Anterior cingulate cortex (tissue), 58 donors: ENCODE measurements at regions not wholly inside any gene's neighbourhood (a gene's known extent, or its start where the extent isn't known, plus 50 kb on each side); places are given as distances from the start of the nearest gene placed in this dataset.

Experiments
- DNase-seq, 58 donors: peaks; one replicate each; lab custom pipeline; 2025; lab: John Stamatoyannopoulos, UW

- DNase-seq, result peak in 2 of 58 donors; percentile 14 to 32
These were observed 153.2 kb downstream of the KLF6 start for GRCh38 chr10:3631701-3632330.

- no peak for DNase-seq
These were observed 153.7 kb downstream of the KLF6 start for GRCh38 chr10:3631291-3631690.

GRCh38 chr10:3625959-3626751 lies 158.9 kb downstream of the KLF6 start:
- no peak for DNase-seq

- no peak for DNase-seq
These were observed 160.6 kb downstream of the KLF6 start for GRCh38 chr10:3624367-3624766.

- DNase-seq, result no peak
These were observed 161.3 kb downstream of the KLF6 start for GRCh38 chr10:3623746-3624145.

GRCh38 chr10:3622845-3623621 lies 162.0 kb downstream of the KLF6 start:
- DNase-seq, result no peak

GRCh38 chr10:3622427-3622826 lies 162.6 kb downstream of the KLF6 start:
- DNase-seq, result no peak

GRCh38 chr10:3620818-3621217 lies 164.2 kb downstream of the KLF6 start:
- no peak for DNase-seq

GRCh38 chr10:3619241-3619640 lies 165.8 kb downstream of the KLF6 start:
- DNase-seq, result no peak

GRCh38 chr10:3616880-3617279 lies 168.1 kb downstream of the KLF6 start:
- DNase-seq, result no peak

- DNase-seq, result no peak
These were observed 171.7 kb downstream of the KLF6 start for GRCh38 chr10:3613318-3613717.

- no peak for DNase-seq
These were observed 172.6 kb downstream of the KLF6 start for GRCh38 chr10:3612183-3613001.

GRCh38 chr10:3606309-3606708 lies 178.7 kb downstream of the KLF6 start:
- no peak for DNase-seq

- DNase-seq, result no peak
These were observed 179.1 kb downstream of the KLF6 start for GRCh38 chr10:3605882-3606281.

- DNase-seq, result no peak
These were observed 189.3 kb downstream of the KLF6 start for GRCh38 chr10:3595736-3596135.

GRCh38 chr10:3593611-3594010 lies 191.4 kb downstream of the KLF6 start:
- DNase-seq, result no peak

- DNase-seq, result no peak
These were observed 192.6 kb downstream of the KLF6 start for GRCh38 chr10:3592424-3592823.

GRCh38 chr10:3588816-3589215 lies 196.2 kb downstream of the KLF6 start:
- no peak for DNase-seq

- no peak for DNase-seq
These were observed 196.7 kb downstream of the KLF6 start for GRCh38 chr10:3588346-3588745.

- DNase-seq, result no peak
These were observed 199.9 kb downstream of the KLF6 start for GRCh38 chr10:3584926-3585784.
